GM19455 (cell line): ENCODE measurements at regions not wholly inside any gene's neighbourhood (a gene's known extent, or its start where the extent isn't known, plus 50 kb on each side); places are given as distances from the start of the nearest gene placed in this dataset.
"Not testable (repeated sequence)": the region's sequence is repeated elsewhere in the genome, so short reads cannot be mapped to it uniquely, and the experiment has no call there.

Experiments used
- ATAC-seq: cut with Tn5 transposase; IDR thresholded peaks from one replicate; pipeline ENCODE4 v1.9.1; 2021; ENCODE audit not compliant: unreplicated experiment

DNA sequence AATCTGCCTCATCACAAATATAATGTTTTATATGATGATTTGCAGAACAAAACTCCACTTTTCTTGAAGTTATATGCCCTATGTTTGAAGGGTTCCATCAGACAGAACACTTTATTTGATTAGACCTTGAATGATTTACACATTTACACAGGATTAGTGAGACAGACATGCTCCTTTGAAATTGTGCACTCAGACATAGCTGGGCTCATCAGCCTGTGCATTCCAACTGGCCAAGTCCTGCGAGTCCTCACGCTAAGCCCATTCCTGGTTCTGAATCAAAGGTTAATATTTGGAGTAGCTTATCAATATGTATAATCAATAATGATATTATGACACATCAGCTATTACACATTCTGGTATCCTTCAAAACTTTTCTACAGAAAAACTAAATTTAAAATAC, 173.6 kb downstream of the MBL2 start:
- no peak for ATAC-seq

DNA sequence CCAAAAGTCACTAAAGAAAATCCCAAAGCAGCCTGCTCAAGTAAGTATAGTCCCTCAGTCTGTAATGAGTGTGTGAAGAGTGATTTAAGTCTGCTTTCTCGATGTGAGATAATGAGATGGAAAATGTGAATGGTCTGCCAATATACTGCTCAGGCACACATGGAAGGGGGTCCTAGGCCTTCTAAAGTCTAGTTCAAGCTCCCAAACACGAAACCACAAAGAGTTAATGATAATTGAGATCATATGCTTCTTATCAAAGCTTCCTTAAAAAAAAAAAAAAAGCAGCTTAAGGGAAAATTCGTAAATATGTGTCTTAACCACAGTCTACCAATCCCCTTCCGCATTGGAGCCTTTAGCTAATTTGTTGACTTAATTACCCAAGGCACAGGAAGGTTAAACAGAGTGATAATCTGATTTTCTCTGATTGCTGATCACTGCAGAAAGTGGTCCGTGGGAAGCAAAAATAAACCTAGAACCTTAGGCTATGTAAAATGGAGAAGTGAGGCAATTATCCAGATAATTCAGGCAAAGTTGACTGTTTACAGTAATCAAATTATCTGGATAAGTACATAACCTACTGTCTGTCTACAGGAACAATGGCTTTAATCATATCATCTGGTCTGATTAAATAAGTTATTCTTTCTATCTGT, 172.9 kb downstream of the MBL2 start:
- ATAC-seq = no peak

DNA sequence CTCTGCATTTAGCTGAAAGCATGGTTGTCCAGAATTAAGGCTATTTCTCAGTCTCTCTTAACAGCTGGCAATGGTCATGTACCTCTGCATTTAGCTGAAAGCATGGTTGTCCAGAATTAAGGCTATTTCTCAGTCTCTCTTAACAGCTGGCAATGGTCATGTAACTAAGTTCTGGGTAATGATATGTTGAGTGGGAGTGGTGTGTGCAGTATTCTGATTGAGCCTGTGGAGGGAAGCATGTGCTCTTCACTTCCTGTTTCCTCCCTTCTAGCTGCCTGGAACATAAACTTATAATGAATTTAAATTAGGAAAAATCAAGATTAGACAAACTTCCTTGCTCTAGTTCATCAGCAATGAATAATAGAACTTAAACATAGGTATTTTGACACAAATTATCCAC, 168.5 kb downstream of the MBL2 start:
- ATAC-seq = not testable (repeated sequence)

DNA sequence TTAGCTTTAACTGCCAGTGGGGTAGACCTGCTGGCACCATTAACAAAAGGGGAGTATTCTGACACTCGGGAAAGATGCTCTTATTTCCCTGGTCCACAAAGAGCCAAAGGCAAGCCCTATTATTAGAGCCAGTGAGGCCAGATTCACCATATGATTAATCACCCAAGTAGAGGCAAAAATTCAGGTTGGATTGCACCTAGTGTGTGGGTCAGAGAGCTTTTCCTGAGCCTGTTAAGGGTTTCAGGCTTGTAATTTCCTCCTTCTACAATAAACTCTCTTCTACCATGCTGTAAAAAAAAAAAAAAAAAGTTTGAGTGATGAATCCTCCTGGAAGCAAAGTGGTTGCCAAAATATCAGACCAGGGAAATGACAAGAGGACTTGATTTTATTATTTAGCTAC, 163.5 kb downstream of the MBL2 start:
- no peak for ATAC-seq

DNA sequence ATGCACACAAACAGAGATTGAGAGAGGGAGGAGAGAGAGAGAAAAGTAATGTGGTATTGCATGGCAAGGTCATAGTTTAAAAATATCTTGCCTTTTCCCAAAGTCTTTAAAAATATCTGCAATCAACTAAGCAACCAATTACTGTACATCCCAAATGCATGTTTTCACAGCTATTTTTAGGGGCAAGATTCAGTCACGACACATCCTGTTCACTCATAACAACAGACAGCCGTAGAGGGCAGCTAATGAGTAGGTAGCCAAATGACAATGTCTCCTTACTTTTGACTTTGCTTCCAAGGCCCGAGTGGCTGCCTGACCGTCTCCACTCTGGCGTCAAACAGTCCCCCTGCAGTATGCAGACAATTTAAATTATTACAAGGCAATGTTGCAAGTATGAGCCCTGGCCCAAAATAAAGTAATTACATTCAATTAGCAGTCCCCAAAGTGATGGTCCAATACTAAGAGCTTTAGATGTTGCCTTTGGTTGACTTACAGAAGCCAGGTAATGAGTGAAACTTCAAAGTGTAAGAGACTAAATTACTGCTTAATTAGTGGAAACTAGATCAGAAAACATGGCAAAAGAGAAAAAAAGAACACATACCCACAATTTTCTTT, 162.9 kb downstream of the MBL2 start:
- ATAC-seq = no peak

DNA sequence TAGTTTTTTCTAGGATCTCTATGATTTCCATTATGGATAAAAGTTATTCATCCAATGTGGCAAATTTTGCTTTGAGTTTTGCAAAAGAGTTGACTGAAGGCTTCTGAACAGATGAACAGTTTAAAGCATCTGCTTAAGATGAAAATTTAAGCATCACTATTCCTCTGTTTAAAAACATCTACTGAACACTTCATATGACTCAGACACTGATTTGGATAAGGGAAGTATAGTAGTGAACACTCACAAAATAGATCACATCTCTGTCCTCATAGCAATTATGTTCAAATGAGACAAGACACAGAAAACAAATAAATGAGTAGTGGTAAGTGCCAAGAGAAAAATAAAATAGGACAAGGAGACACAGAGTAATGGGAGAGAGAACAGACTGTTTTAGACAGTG, 157.3 kb downstream of the MBL2 start:
- ATAC-seq = no peak

DNA sequence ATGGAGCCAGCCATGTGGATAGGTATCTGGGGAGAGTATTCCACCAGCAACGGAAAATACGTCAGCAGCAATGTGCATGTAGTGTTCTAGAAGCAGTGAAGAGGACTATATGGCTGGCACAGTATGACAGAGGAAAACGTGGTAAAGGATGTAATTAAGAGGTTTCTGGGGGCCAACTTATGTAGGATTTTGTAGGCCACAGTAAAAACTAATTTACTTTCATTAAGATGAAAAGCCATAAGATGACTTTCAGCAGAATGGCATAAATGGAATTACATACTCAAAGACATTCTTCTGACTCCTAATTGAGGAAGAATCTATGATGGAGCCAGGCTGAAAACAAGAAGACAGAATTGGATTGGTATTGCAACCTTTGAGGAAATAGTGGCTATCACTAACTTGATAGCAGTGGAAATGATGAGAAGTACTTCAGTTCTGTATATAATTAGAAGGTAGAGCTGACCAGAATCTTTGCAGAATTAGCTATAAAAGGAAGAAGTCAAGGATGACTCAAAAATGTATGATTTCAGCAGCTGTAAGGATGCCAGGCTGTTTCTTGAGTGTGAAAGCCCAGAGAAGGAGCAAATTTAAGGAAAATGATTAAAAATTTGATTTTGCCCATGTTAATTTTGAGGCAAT, 156.7 kb downstream of the MBL2 start:
- ATAC-seq = no peak

DNA sequence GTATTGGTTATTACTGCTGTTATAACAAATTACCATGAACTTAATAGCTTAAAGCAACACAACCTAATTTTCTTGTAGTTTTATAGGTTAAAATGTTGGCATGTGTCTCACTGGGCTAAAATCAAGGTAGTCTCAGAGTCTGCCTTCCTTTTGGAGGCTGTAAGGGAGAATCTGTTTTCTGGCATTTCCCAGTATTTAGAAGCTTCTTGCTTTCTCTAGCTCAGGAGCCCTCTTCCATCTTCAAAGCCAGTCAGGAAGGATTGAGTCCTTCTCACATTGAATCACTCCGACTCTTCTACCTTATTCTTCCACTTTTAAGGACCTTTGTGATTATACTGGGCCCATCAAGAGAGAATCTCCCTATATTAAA, 156.2 kb downstream of the MBL2 start:
- ATAC-seq = no peak

DNA sequence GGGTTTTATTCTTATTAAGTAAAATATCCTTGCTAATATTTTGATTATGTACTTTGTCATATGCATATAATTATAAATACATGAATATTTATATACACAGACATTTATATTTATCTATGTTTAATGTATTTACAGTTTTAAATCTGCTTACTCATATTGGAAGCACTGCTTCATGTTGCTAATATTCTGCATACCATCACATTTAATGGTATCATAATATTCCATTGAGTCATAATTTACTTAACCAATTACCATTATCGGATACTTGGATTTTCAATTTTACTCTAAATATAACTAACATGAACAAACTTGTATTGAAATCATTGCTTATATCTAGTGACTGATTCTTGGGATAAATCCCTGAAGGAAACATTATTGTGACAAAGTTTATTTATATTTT, 155.2 kb downstream of the MBL2 start:
- ATAC-seq = no peak

DNA sequence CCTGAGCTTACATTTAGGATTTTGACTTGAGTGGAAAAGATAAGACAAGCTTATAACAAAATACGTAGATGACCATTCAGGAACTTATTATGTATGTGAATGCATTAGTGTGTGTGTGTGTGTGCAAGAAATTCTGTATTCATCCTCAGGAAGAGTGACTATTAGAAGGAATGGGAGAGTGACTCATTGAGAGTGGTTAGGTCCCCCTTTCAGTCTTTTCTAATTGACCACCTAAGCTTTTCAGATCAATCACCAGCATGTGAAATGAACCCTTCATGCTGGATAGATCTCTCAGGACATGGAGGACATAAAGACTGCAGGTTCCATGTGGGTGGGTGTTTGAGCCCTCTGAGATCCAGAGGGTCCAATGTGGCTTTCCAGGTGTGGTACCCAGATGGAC, 153.5 kb downstream of the MBL2 start:
- ATAC-seq = no peak

DNA sequence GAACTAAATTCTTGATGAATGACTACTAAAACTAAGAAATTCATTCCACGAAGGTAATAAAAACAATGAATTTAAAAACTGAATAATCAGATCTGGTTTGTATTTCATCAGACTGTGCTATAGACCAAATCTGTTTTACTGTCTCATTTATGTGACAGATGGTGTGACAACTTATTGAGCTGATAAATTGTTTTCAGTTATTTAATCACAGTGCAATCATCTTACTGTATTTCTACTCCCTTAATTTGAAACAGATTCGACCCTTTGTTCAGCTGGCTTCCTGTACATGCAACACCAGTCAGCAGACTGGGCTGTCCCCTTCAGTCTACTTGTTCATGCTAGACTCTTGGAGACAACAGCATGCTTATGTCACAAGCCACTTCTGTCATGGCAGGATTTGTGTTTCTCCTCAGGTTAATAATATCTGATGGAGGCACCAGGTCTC, 150.9 kb downstream of the MBL2 start:
- ATAC-seq = no peak

DNA sequence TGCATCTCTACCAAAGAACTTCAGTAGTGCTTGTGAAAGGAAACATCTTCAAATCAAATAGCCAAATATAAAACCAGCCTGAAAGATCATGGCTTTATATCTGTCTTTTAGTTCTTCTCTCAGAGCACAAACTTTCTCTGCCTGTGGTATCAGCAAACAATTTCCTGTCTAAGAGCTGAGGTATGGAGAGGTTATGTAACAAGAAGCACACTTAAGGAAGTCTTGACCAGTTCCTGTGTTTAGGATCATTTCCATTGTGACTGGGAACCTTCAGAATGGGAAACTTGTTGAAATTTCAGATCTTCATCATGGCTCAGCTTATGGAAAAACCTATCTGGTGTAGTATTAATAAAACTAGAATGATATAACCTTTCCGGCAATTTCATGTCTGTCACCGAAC, 148.8 kb downstream of the MBL2 start:
- ATAC-seq = no peak

DNA sequence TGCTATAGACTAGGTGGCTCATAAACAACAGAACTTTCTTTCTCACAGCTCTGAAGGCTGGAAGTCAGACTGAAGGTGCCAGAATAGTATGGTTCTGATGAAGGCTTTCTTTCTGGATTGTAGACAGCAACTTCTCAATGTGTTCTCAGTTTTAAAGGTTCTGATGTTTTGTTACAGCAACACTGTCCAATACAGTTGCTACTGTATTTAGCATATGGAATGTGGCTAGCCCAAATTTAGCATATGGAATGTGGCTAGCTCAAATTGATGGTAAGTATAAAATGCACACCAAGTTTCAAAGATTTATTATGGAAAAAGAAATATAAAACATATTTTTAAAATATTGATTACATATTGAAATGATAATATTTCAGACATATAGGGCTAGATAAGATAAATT, 145.3 kb downstream of the MBL2 start:
- ATAC-seq = no peak

DNA sequence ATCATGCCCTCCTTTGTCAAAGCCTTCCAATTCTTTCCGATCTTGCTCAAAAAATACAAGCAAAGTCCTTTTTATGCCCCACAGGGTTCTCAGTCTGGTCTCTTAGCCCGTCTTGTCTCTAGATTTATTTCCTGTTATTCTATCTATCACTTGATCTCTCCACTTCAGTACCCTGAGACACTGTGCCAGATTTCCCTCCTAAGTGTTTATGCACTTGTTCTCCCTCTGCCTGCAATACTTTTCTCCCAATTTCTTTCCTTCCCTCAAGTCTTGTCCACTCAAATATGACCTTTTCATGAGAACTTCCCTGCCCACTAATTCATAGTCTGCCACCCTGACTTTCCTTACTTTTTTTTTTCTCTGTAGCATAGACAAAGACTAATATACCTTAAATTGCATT, 141.4 kb downstream of the MBL2 start:
- no peak for ATAC-seq

DNA sequence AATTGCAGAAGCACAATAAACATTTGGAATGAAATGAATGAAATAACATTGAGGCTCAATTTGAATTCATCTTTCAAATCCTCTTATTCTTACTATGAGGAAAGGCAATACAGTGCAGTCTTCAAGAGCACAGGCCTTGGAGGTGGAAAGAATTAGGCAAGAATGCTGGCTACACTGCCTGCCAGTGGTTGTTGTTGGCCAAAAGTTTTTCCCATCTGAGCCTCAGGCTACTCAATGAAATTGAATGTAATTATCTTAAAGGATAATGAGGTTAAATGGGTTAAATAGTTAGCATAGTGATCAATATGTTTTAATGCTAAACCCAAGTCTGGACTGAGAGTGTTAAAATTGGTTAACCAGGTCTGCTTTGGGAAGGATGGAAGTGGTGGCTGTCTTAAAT, 140.9 kb downstream of the MBL2 start:
- no peak for ATAC-seq

DNA sequence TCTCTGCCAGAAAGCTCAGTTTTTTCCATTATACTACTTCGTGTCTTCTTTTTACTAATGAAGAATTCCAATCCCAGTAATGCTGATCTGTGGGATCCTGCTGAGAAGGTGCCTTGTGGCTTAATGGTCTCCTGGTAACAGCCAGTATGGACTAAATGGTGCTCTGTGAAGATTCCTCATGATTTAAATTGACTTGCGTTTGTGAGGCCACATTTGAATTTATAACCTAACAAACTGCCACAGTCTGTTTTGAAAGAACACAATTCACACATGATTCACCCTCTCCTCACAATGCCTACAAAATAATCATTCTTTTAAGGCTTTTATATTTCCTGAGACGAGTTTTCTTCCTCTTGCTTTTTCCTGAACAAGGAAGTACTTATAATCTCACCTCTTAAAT, 140.0 kb downstream of the MBL2 start:
- ATAC-seq = no peak

DNA sequence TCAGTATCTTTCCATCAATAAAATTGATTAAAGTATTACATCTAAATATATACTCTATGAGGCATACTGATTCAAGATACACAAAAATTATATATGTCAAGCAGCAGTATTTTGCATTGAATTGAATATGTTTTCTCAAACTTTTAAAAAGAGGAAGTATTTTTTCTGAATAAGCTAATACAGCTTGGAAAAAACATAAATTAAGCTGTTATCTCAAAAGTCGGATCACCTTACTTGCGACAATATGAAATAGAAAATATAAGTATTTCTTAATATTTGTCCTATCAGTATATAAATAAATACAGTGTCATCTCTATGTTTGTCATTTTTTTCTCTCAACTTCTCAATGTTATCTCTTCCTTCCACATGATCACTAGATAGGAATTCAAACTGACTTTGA, 139.3 kb downstream of the MBL2 start:
- no peak for ATAC-seq

DNA sequence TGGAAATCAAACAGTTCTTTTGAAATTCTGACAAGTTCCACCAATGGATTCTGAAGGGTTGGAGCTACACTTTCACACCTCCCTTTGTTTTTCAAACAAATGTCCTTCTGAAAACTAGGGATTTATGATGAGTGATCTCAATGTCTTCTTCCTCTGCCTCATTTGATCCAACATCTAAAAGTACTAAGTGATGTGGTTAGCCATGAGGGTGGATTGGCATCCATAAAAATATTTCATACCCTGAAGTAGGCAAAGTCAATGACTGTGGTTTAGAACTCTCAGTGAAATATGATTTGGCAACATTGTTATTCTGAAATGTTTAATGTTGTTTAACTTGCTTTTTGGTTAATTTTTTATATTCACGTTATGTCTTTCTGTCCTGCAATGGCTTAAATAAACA, 136.9 kb downstream of the MBL2 start:
- ATAC-seq = no peak

DNA sequence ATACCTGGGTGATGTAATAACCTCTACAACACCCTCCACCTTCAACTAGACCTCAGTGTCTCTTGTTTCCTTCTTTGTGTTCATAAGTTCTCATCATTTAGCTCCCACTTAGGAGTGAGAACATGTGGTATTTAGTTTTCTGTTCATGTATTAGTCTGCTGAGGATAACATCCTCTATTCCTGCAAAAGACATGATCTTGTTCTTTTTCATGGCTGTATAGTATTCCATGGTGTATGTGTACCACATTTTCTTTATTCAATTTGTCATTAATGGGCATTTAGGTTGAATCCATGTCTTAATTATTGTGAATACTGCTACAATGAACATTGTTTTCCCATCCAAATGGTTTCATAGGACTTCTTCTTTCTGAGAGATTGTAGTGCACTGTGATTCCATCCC, 135.7 kb downstream of the MBL2 start:
- ATAC-seq = no peak

DNA sequence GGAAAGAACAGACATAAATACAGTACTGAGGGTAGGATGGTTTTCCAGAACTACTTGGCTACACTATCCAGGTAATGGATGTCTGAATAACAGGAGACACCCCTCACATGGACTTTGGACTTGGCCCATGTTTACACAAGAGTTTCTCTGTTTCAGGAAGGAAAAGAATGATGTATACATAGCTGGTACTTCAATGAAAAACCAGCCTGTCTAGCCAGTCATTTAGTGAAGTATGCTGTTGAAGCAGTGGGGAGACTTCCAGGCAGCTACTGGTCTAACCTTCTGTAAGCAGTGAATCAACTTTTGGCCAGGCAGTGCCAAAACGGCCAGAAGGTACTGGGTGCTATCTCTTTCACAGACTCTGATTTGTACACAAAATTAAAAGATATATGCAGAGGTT, 135.0 kb downstream of the MBL2 start:
- no peak for ATAC-seq

DNA sequence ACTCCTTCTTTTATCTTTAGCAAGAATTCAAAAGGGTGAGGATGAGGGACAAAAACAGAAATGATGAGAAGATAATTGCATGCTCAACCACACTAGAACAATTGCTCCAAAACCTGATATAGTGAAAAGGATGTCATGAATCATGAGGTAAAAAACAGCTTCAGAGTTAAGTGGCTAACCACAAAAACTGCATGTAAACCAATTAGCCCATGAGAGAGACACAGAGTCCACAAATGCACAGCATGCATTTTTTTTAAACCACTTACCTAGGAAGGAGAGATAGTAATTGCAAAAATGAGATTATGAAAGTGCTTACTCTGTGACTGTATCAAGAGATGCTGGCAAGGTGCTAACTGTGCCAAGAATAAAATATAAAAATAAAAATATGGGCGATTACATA, 132.9 kb downstream of the MBL2 start:
- ATAC-seq = no peak

DNA sequence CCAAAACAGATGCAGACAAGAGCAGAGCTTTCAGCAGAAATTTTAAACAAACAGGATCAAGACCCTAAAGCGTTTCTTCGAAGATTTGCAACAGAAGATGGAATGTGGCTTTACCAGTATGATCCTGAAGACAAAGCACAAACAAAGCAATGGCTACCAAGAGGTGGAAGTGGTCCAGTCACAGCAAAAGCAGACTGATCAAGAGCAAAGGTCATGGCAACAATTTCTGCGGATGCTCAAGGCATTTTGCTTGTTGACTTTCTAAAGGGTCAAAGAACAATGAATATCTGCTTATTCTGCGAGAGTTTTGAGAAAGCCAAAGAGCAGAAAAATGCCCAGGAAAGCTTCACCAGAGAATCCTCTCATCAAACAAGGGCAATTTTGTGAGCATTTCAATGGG, 130.4 kb downstream of the MBL2 start:
- ATAC-seq = no peak
